ENCODE measurements at regions not wholly inside any gene's neighbourhood (a gene's known extent, or its start where the extent isn't known, plus 50 kb on each side); places are given as distances from the start of the nearest gene placed in this dataset.

- no peak for TF ChIP-seq CTCF (IDR thresholded peaks at IDR 0.05)
- TF ChIP-seq POLR2A (IDR thresholded peaks at IDR 0.05): no peak
These were observed 140.5 kb upstream of the NUDT10 start for GRCh38 chrX:51192104-51192503.

Data from body of pancreas (tissue), 4 donors.